Stomach smooth muscle (tissue), 2 donors: ENCODE measurements at regions not wholly inside any gene's neighbourhood (a gene's known extent, or its start where the extent isn't known, plus 50 kb on each side); places are given as distances from the start of the nearest gene placed in this dataset.

Experiments
- H3K27ac ChIP-seq: one replicate; pipeline ENCODE4 v1.7.0; 2013; ENCODE audit warnings: mild to moderate bottlenecking, low read length, inconsistent platforms
- H3K27me3 ChIP-seq, 2 donors: one replicate each; pipeline ENCODE4 v1.7.0; 2013; ENCODE audit warnings: low read length in 2 of 2; ENCODE audit not compliant: insufficient read depth in 2 of 2, control insufficient read depth in 1 of 2
- H3K36me3 ChIP-seq, 2 donors: one replicate each; pipeline ENCODE4 v1.7.0; 2013; ENCODE audit warnings: low read length in 2 of 2; ENCODE audit not compliant: control insufficient read depth in 2 of 2, insufficient read depth in 2 of 2
- H3K4me1 ChIP-seq: one replicate; pipeline ENCODE4 v1.7.0; 2013; ENCODE audit warnings: low read length; ENCODE audit not compliant: control insufficient read depth, insufficient read depth
- H3K4me3 ChIP-seq, 2 donors: one replicate each; pipeline ENCODE4 v1.7.0; 2013; ENCODE audit warnings: low read length in 2 of 2
- H3K9ac ChIP-seq, 2 donors: one replicate each; pipeline ENCODE4 v1.7.0; 2013; ENCODE audit warnings: low read length in 2 of 2, mild to moderate bottlenecking in 1 of 2
- H3K9me3 ChIP-seq, 2 donors: one replicate each; pipeline ENCODE4 v1.7.0; 2013; ENCODE audit warnings: low read length in 2 of 2; ENCODE audit not compliant: control insufficient read depth in 2 of 2
- donor health status: healthy.
- donor health status: Pancreatic carcinoma.

DNA sequence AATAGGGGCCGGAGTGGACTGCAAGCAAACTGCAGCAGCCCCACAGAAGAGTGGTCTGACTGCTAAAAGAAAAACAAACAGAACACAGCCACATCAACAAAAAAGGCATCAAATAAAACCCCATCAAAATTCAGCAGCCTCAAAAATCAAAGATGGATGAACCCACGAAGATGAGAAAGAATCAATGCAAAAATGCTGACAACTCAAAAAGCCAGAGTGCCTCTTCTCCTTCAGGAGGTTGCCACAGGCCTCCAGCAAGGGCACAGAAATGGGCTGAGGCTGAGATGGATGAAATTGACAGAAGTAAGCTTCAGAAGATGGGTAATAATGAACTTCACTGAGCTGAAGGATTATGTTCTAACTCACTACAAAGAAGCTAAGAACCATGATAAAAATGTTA lies 388.6 kb downstream of the PABPC4L start:
- H3K9me3 ChIP-seq, result no peaks in the 10 kb centered on the region
- no peak overlapping the region for H3K27ac ChIP-seq
- H3K27me3 ChIP-seq, result no peaks in the 10 kb centered on the region
- no peaks in the 10 kb centered on the region for H3K36me3 ChIP-seq
- no peak overlapping the region for H3K9ac ChIP-seq
- no peaks in the 10 kb centered on the region for H3K4me1 ChIP-seq
- no peak overlapping the region for H3K4me3 ChIP-seq

DNA sequence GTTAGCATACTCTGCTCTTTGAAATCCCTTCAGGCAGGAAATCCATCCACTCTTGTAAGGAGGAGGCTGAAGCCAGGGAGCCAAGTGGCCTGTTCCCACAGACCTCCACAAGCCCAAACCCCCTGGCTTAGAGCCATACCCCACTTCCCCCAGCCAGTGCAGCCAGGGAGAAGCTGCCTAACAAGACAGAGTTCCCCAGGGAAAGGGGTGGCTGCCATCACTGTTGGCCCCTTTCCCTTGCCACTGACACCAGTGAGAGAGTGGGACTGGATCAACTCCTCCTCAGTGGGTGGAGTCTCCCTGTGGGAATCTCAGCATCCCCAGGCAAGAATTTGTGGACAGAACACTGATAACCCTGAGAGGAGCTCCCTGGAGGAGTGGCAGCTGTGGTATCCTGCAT lies 389.4 kb downstream of the PABPC4L start:
- no peaks in the 10 kb centered on the region for H3K27me3 ChIP-seq
- no peaks in the 10 kb centered on the region for H3K9me3 ChIP-seq
- H3K4me3 ChIP-seq, result no peak overlapping the region
- no peak overlapping the region for H3K27ac ChIP-seq
- H3K9ac ChIP-seq, result no peak overlapping the region
- no peaks in the 10 kb centered on the region for H3K36me3 ChIP-seq
- H3K4me1 ChIP-seq, result no peaks in the 10 kb centered on the region

DNA sequence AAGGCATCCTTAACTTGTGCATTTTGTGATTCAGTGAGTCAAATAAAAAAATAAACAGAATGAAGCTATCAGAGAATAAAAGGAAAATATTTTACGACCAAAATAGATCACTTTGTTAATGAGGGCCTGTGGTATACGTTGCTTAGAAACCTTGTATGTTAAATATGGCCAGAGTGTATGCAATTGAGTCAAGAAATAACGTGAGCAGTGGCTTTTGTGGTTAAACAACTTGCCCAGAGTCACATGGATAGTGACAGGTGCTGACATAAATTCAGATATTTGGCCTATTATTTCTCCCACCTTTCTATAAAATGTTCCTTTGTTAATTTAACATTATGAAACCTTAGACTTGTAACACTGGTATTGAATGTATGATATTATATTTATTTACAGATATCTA lies 393.4 kb downstream of the PABPC4L start:
- no peaks in the 10 kb centered on the region for H3K9me3 ChIP-seq
- H3K27ac ChIP-seq, result no peak overlapping the region
- no peaks in the 10 kb centered on the region for H3K27me3 ChIP-seq
- H3K4me1 ChIP-seq, result no peaks in the 10 kb centered on the region
- no peaks in the 10 kb centered on the region for H3K36me3 ChIP-seq
- no peak overlapping the region for H3K4me3 ChIP-seq
- no peak overlapping the region for H3K9ac ChIP-seq

DNA sequence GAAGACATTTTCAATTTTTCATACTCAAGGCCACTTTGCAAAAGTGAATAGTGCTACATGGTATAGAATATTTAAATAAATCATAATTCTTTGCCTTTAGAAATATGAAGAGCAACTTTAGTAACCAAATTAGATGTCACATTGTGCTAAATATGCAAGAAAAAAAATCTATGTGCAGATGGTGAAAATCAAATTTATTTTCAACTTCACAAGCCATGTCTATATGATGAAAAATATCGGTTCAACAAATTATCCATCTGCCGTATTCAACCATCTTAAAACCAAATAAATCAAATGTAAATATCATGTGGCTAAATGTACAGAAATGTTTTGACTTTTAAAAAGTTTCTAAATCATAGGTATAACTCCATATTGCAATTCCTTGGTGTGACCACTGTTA lies 398.2 kb downstream of the PABPC4L start:
- Histone ChIP-seq H3K4me1 (no peaks in the 10 kb centered on the region), H3K27me3 (no peaks in the 10 kb centered on the region), H3K4me3 (no peak overlapping the region), H3K9ac (no peak overlapping the region), H3K9me3 (no peaks in the 10 kb centered on the region), H3K27ac (no peak overlapping the region), H3K36me3 (no peaks in the 10 kb centered on the region)

DNA sequence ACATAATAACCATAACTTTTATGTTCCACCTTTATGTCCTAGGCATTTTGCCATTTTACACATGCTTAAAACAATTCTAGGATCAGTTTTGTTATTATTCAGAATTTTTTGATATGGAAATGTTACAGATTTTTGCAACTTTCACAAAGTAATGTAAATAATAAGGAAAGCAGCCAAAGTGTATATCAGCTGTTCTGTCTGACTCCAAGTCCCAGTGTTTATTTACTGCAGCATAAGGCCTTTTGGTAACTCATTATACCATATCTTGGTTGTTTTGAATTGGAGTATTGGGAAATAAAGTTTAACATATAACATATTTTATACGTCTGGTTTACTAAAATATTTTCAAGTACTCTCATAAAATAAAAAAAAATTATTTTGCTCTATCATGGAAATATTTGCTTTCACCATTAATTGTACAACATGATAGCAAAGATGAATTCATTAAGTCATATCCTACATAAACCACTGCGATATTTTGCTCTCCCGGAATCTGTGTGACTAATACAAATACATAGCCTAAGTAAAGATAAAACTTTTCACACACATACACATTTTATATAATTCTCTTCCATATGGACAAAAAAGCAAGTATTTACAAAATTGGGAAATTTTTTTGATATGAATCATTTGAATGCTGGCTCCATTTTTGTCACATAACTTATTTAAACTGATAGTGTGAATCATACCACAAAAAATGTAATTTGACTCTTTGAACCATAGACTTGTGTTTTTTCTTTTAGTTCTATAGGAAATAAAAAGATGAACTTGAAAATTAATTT lies 399.0 kb downstream of the PABPC4L start:
- Histone ChIP-seq H3K36me3 (no peaks in the 10 kb centered on the region), H3K27me3 (no peaks in the 10 kb centered on the region), H3K4me1 (no peaks in the 10 kb centered on the region), H3K4me3 (no peak overlapping the region), H3K9me3 (no peaks in the 10 kb centered on the region), H3K9ac (no peak overlapping the region), H3K27ac (no peak overlapping the region)

DNA sequence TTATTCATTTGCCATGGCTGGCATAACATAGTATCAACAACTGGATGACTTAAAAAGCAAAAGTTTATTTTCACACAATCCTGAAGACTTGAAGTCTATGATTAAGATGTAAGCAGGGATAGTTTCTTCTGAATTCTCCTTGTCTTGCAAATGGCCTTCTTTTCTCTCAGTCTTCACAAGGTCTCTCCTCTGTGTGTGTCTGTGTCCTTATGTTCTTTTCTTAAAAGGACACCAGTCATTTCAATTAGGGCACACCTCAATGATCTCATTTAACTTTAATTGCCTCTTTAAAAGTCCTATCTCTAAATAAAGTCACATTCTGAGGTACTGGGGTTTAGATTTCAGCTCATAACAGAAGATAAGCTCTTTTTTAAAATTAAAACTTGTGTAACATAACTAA lies 399.7 kb downstream of the PABPC4L start:
- Histone ChIP-seq H3K9ac (no peak overlapping the region), H3K27me3 (no peaks in the 10 kb centered on the region), H3K4me1 (no peaks in the 10 kb centered on the region), H3K36me3 (no peaks in the 10 kb centered on the region), H3K9me3 (no peaks in the 10 kb centered on the region), H3K4me3 (no peak overlapping the region), H3K27ac (no peak overlapping the region)

DNA sequence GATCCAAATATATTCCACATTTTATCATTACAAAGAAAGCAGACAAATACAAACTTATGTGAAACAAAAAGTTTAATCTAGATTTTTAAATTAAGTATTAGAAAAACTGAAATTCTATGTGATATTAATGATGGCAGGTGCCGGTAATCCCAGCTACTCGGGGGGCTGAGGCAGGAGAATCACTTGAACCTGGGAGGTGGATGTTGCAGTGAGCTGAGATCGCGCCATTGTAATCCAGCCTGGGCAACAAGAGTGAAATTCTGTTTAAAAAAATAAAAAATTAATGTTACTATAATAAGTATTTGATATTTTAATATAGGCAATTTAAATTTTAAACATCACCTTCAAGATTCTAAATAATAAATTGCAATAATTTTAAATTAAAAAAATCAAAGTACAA lies 400.6 kb downstream of the PABPC4L start:
- H3K9ac ChIP-seq, result no peak overlapping the region
- no peaks in the 10 kb centered on the region for H3K27me3 ChIP-seq
- no peaks in the 10 kb centered on the region for H3K36me3 ChIP-seq
- no peak overlapping the region for H3K4me3 ChIP-seq
- H3K4me1 ChIP-seq, result no peaks in the 10 kb centered on the region
- H3K27ac ChIP-seq, result no peak overlapping the region
- no peaks in the 10 kb centered on the region for H3K9me3 ChIP-seq

DNA sequence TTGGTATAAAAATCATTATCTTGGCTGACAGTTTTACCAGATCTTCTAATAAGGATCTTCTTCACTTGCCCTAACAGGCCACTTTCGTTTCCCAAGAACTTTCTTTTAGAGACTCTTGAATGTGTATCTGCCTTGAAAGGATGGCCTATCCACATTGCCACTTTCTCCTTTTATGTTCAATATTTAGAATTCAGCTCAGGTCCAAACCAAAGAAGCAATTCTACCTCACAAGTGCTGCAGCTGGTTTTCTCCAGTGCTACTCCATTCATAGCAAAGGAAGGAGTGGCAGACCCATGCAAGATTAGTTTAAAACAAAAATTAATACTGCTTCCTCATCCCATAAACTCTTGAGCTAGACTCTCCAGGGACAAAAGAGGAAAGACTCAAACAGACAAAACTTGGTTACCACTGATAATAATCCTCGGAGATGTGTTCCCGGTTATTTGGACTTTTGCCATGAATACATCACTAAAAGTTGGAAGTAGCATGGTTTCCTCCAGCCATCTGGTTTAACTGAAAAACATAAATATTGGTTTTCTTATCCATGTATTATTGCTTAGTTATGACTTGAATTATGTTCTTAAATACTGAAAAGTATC lies 401.8 kb downstream of the PABPC4L start:
- no peak overlapping the region for H3K9ac ChIP-seq

DNA sequence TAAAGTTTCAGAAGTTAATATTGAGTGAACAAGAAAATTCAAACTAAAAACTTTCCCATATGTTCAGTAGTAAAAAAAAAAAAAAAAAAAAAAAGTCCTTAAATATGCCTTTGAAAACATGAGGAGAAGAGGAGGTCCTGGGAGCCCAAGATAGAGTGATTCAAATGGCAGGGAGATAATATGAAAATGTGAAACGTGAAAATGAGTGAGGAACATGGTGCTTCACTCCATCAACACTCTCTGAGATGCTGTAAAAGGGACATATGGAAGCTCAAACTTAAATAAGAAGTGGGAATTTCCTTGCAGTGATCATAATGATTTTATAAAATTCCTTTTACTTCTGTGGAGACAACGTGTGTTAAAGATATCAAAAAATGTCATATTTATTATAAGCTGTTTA lies 423.9 kb downstream of the PABPC4L start:
- Histone ChIP-seq H3K36me3 (no peaks in the 10 kb centered on the region), H3K9ac (no peak overlapping the region), H3K27ac (no peak overlapping the region), H3K4me1 (no peaks in the 10 kb centered on the region), H3K27me3 (no peaks in the 10 kb centered on the region), H3K4me3 (no peak overlapping the region), H3K9me3 (no peaks in the 10 kb centered on the region)

More for the DNA sequence above, 401.8 kb downstream of the PABPC4L start:
- no peaks in the 10 kb centered on the region for H3K27me3 ChIP-seq
- H3K4me1 ChIP-seq, result no peaks in the 10 kb centered on the region
- no peak overlapping the region for H3K27ac ChIP-seq
- no peak overlapping the region for H3K4me3 ChIP-seq
- H3K36me3 ChIP-seq, result no peaks in the 10 kb centered on the region
- no peaks in the 10 kb centered on the region for H3K9me3 ChIP-seq

DNA sequence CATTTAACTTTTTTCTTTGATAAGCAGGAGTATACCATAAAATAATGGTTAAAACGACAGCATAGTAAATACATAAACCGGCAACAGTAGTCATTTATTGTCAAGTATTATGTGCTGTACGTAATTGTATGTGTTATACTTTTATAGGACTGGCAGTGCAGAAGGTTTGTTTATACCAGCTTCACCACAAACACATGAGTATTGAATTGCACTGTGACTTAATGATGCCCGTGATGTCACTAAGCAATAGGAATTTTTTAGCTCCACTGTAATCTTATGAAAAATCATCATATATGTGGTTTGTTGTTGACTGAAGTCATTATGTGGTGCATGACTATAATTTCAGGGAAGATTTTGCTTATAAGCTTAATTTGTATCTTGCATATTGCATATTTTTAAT lies 424.6 kb downstream of the PABPC4L start:
- H3K9me3 ChIP-seq, result no peaks in the 10 kb centered on the region
- H3K36me3 ChIP-seq, result no peaks in the 10 kb centered on the region
- H3K27ac ChIP-seq, result no peak overlapping the region
- H3K4me1 ChIP-seq, result no peaks in the 10 kb centered on the region
- no peak overlapping the region for H3K4me3 ChIP-seq
- no peaks in the 10 kb centered on the region for H3K27me3 ChIP-seq
- H3K9ac ChIP-seq, result no peak overlapping the region

DNA sequence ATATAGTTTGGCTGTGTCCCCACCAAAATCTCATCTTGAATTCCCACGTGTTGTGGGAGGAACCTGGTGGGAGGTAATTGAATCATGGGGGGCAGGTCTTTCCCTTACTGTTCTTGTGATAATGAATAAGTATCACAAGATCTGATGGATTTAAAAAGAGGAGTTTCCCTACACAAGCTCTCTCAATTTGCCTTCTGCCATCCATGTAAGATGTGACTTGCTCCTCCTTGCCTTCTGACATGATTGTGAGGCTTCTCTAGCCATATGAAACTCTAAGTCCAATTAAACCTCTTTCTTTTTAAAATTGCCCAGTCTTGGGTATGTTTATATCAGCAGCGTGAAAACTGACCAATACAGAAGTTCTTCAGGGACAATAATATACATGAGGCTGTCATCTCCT lies 425.1 kb downstream of the PABPC4L start:
- Histone ChIP-seq H3K36me3 (no peaks in the 10 kb centered on the region), H3K9me3 (no peaks in the 10 kb centered on the region), H3K27ac (no peak overlapping the region), H3K27me3 (no peaks in the 10 kb centered on the region), H3K4me3 (no peak overlapping the region), H3K4me1 (no peaks in the 10 kb centered on the region), H3K9ac (no peak overlapping the region)
